Trophoblast cell (in vitro differentiated cells and primary cell): ENCODE measurements at regions not wholly inside any gene's neighbourhood (a gene's known extent, or its start where the extent isn't known, plus 50 kb on each side); places are given as distances from the start of the nearest gene placed in this dataset.
"Not testable (repeated sequence)": the region's sequence is repeated elsewhere in the genome, so short reads cannot be mapped to it uniquely, and the experiment has no call there.

ENCODE experiments used
- DNase-seq, 2 donors: peaks; one replicate each; pipeline ENCODE4 v3.0.0-alpha.2; 2016
- H2AFZ ChIP-seq: 2 replicates; pipeline ENCODE4 v1.6.1; 2013; ENCODE audit warnings: low read length, moderate library complexity, mild to moderate bottlenecking; ENCODE audit not compliant: insufficient read depth, poor library complexity
- H2AK5ac ChIP-seq: 2 replicates; pipeline ENCODE4 v1.6.1; 2013; ENCODE audit warnings: mild to moderate bottlenecking, low read length
- H2BK120ac ChIP-seq: 2 replicates; pipeline ENCODE4 v1.6.1; 2013; ENCODE audit warnings: low read length, mild to moderate bottlenecking, moderate library complexity; ENCODE audit not compliant: insufficient read depth, poor library complexity
- H2BK12ac ChIP-seq: 2 replicates; pipeline ENCODE4 v1.6.1; 2013; ENCODE audit warnings: mild to moderate bottlenecking, low read length, moderate library complexity
- H2BK5ac ChIP-seq: 2 replicates; pipeline ENCODE4 v1.6.1; 2013; ENCODE audit warnings: low read length, low read depth, moderate library complexity, mild to moderate bottlenecking; ENCODE audit not compliant: poor library complexity
- H3K14ac ChIP-seq: 2 replicates; pipeline ENCODE4 v1.6.1; 2013; ENCODE audit warnings: mild to moderate bottlenecking, low read length
- H3K18ac ChIP-seq: 2 replicates; pipeline ENCODE4 v1.6.1; 2013; ENCODE audit warnings: mild to moderate bottlenecking, low read length
- H3K23ac ChIP-seq: 2 replicates; pipeline ENCODE4 v1.6.1; 2013; ENCODE audit warnings: low read length
- H3K27ac ChIP-seq: 2 replicates; pipeline ENCODE4 v1.5.1; 2013; ENCODE audit warnings: low read depth, mild to moderate bottlenecking, inconsistent platforms, low read length, moderate library complexity
- H3K27me3 ChIP-seq: 2 replicates; pipeline ENCODE4 v1.6.1; 2013; ENCODE audit warnings: inconsistent platforms, mild to moderate bottlenecking, low read length, moderate library complexity; ENCODE audit not compliant: insufficient read depth
- H3K36me3 ChIP-seq, 2 experiments: 1 replicate in 1 of 2; 2 replicates in 1 of 2; pipeline ENCODE4 v1.6.1; 2013; ENCODE audit warnings: low read length in 2 of 2, mild to moderate bottlenecking in 2 of 2, moderate library complexity in 1 of 2; ENCODE audit not compliant: insufficient read depth in 2 of 2, control insufficient read depth in 1 of 2
- H3K4ac ChIP-seq: 2 replicates; pipeline ENCODE4 v1.6.1; 2013; ENCODE audit warnings: low read depth, mild to moderate bottlenecking, low read length, moderate library complexity
- H3K4me1 ChIP-seq, 2 experiments: 1 replicate in 1 of 2; 2 replicates in 1 of 2; pipeline ENCODE4 v1.6.1; 2013; ENCODE audit warnings: low read length in 2 of 2, mild to moderate bottlenecking in 2 of 2, moderate library complexity in 1 of 2; ENCODE audit not compliant: insufficient read depth in 2 of 2, control insufficient read depth in 1 of 2
- H3K4me2 ChIP-seq: 2 replicates; pipeline ENCODE4 v1.6.1; 2013; ENCODE audit warnings: inconsistent platforms, mild to moderate bottlenecking, low read length, moderate library complexity
- H3K4me3 ChIP-seq: 2 replicates; pipeline ENCODE4 v1.5.1; 2013; ENCODE audit warnings: mild to moderate bottlenecking, low read depth, low read length, inconsistent platforms
- H3K79me1 ChIP-seq: one replicate; pipeline ENCODE4 v1.6.1; 2013; ENCODE audit warnings: low read length
- H3K79me2 ChIP-seq: 2 replicates; pipeline ENCODE4 v1.6.1; 2013; ENCODE audit warnings: low read length, mild to moderate bottlenecking; ENCODE audit not compliant: control insufficient read depth, insufficient read depth, poor library complexity
- H3K9ac ChIP-seq: 2 replicates; pipeline ENCODE4 v1.6.1; 2013; ENCODE audit warnings: mild to moderate bottlenecking, low read length
- H3K9me3 ChIP-seq: 2 replicates; pipeline ENCODE4 v1.6.1; 2013; ENCODE audit warnings: low read depth, mild to moderate bottlenecking, control low read depth, inconsistent platforms, low read length; ENCODE audit not compliant: insufficient read depth
- H4K12ac ChIP-seq: 2 replicates; pipeline ENCODE4 v1.6.1; 2013; ENCODE audit warnings: low read depth, mild to moderate bottlenecking, low read length, moderate library complexity
- H4K8ac ChIP-seq: 2 replicates; pipeline ENCODE4 v1.6.1; 2013; ENCODE audit warnings: low read depth, mild to moderate bottlenecking, low read length, moderate library complexity
- H4K91ac ChIP-seq: one replicate; pipeline ENCODE4 v1.6.1; 2013; ENCODE audit warnings: low read depth, mild to moderate bottlenecking, low read length, moderate library complexity
- WGBS: extraction: QIAGEN DNeasy Blood & Tissue Kit; methylation state at CpG from one replicate; pipeline ENCODE4 v1.1.7; 2013; ENCODE audit warnings: missing lambda C conversion rate; ENCODE audit not compliant: insufficient read length, insufficient coverage; ENCODE audit errors: extremely low coverage; 5-methylcytosine and 5-hydroxymethylcytosine counted together

DNA sequence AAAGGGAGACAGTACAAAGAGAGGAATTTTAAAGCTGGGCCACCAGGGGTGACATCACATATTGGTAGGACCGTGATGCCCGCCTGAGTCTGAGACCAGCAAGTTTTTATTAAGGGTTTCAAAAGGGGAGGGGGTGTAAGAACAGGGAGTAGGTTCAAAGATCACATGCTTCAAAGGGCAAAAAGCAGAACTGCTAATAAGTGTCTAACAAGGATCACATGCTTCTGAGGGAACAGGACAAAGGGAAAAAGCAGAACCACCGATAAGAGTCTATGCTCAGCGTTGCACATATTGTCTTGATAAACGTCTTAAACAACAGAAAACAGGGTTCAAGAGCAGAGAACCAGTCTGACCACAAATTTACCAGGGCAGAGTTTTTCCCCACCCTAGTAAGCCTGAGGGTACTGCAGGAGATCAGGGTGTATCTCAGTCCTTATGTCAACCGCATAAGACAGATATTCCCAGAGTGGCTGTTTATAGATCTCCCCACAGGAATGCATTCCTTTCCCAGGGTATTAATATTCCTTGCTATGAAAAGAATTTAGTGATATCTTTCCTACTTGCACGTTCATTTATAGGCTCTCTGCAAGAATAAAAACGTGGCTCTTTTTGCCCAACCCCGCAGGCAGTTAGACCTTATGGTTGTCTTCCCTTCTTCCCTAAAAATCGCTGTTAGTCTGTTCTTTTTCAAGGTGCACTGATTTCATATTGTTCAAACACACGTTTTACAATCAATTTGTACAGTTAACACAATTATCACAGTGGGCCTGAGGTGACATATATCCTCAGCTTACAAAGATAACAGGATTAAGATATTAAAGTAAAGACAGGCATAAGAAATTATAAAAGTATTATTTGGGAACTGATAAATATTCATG is 136.5 kb upstream of the UXS1 start:
- not testable (repeated sequence) for H3K4me3 ChIP-seq, H3K4me1 ChIP-seq
- no CpG with 5 or more reads among the region's 11 CpGs for WGBS

DNA sequence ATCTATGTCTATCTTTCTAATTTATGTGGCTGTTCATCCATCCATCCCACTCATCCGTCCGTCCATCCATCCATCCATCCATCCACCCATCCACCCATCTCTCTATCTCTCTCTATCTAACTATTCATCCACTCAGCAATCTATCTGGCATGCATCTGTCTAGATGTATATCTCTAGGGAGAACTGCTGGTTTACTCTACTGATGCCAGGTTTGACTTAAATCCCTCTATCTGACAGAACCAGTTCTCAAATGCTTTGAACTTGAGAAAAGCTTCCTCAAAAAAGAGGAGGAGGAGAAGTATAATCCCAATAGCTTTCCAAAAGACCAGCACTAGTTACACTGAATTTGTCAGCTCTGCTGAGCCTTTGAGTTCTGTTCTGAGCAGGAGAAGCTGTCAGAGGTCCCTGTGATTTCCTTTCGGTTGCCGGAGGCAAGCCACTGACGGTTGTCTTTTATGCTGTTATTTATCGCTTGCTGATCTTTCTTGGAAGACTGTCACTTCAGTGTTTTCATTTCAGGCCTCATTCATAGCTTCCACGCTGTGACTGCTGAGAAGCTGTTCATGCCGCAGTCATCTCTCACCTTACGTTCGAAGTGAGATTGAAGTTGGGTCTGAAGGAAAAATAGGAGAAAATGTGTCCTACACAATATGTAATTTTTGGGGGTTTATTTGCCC is 129.4 kb upstream of the UXS1 start:
- H2AK5ac ChIP-seq, result no peak overlapping the region
- no peaks in the 10 kb centered on the region for H3K79me2 ChIP-seq
- H2BK120ac ChIP-seq, result no peak overlapping the region
- no peaks in the 10 kb centered on the region for H3K9me3 ChIP-seq
- no peaks in the 10 kb centered on the region for H3K36me3 ChIP-seq
- H3K18ac ChIP-seq, result no peak overlapping the region
- H3K27me3 ChIP-seq, result no peaks in the 10 kb centered on the region
- H3K23ac ChIP-seq, result no peak overlapping the region
- no peaks in the 10 kb centered on the region for H3K79me1 ChIP-seq
- H3K4me2 ChIP-seq, result no peak overlapping the region
- no peak overlapping the region for H4K8ac ChIP-seq
- DNase-seq, result peak; percentile 6 to 79
- H3K4me1 ChIP-seq, result peaks cover 0 to 5% of the 10 kb centered on the region in 2 experiments
- no peak overlapping the region for H3K4ac ChIP-seq
- H3K4me3 ChIP-seq, result no peak overlapping the region
- WGBS, result 100% methylated on average over 2 of the region's 10 CpGs
- no peak overlapping the region for H2BK5ac ChIP-seq
- no peak overlapping the region for H4K91ac ChIP-seq
- H2AFZ ChIP-seq, result no peak overlapping the region
- no peak overlapping the region for H3K27ac ChIP-seq
- H3K14ac ChIP-seq, result no peak overlapping the region
- no peak overlapping the region for H2BK12ac ChIP-seq
- H3K9ac ChIP-seq, result no peak overlapping the region
- H4K12ac ChIP-seq, result no peak overlapping the region

More for the DNA sequence above, 136.5 kb upstream of the UXS1 start:
- H4K8ac ChIP-seq, H3K23ac ChIP-seq, H2AK5ac ChIP-seq, H3K79me1 ChIP-seq, H2BK12ac ChIP-seq, H3K9ac ChIP-seq, H2BK5ac ChIP-seq, H3K79me2 ChIP-seq, H2AFZ ChIP-seq, H3K4ac ChIP-seq, H3K27ac ChIP-seq, H3K4me2 ChIP-seq, H3K14ac ChIP-seq, H3K9me3 ChIP-seq, H4K91ac ChIP-seq, H2BK120ac ChIP-seq, H4K12ac ChIP-seq, H3K27me3 ChIP-seq, H3K36me3 ChIP-seq, H3K18ac ChIP-seq: not testable (repeated sequence)
- peak; percentile 17 to 67 for DNase-seq

DNA sequence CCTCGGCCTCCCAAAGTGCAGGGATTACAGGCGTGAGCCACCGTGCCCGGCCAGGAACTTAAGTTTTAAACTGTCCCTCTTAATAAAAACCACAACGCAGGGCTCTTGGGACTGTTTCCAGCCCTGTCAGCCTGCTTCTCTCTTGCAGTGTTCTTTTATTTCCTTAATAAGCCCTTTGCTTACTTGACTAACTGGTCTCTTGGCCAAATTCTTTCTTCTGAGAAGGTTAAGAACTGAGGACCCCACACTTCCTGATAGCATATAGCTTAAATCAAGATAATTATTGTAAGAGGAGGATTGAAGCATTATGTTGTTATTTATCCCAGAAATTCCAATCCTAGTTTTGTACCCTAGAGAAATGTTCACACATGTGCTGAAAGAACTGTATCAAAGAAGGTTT is 128.2 kb upstream of the UXS1 start:
- Histone ChIP-seq H3K4me3 (no peak overlapping the region), H2AFZ (no peak overlapping the region), H4K12ac (no peak overlapping the region), H3K4me1 (peaks cover 0 to 5% of the 10 kb centered on the region in 2 experiments), H3K27me3 (no peaks in the 10 kb centered on the region), H2BK5ac (no peak overlapping the region), H3K79me1 (no peaks in the 10 kb centered on the region), H3K14ac (no peak overlapping the region), H3K27ac (no peak overlapping the region), H3K23ac (no peak overlapping the region), H3K18ac (no peak overlapping the region), H2BK12ac (no peak overlapping the region), H3K79me2 (no peaks in the 10 kb centered on the region), H3K4ac (no peak overlapping the region), H3K9ac (no peak overlapping the region), H3K36me3 (no peaks in the 10 kb centered on the region), H2BK120ac (no peak overlapping the region), H4K8ac (no peak overlapping the region), H3K9me3 (no peaks in the 10 kb centered on the region), H3K4me2 (no peak overlapping the region), H4K91ac (no peak overlapping the region), H2AK5ac (no peak overlapping the region)
- DNase-seq, result no peak
- WGBS, result no CpG with 5 or more reads among the region's 5 CpGs

DNA sequence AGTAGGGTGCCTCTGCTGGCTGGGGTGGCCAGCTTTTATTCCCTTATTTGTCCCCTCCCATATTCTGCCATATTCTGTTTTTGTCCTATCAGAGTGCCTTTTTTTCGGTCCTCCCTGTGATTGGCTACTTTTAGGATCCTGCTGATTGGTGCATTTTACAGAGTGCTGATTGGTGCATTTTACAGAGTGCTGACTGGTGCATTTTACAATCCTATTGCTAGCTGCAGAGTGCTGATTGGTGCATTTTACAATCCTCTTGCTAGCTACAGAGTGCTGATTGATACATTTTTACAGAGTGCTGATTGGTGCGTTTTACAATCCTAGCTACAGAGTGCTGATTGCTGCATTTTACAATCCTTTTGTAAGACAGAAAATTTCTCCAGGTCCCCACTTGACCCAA is 126.3 kb upstream of the UXS1 start:
- not testable (repeated sequence) for DNase-seq, H2BK120ac ChIP-seq, H3K18ac ChIP-seq, H3K79me2 ChIP-seq, H4K91ac ChIP-seq, H4K12ac ChIP-seq, H3K27ac ChIP-seq, H3K23ac ChIP-seq, H3K79me1 ChIP-seq, H3K4me1 ChIP-seq, H3K9ac ChIP-seq, H3K27me3 ChIP-seq, H3K4ac ChIP-seq, H2BK12ac ChIP-seq, H3K14ac ChIP-seq, H3K4me2 ChIP-seq, H2AFZ ChIP-seq, H3K9me3 ChIP-seq, H3K4me3 ChIP-seq, H4K8ac ChIP-seq, H2BK5ac ChIP-seq, H3K36me3 ChIP-seq, H2AK5ac ChIP-seq
- no CpG with 5 or more reads among the region's 2 CpGs for WGBS
